HCT116 (cell line): ENCODE measurements at regions not wholly inside any gene's neighbourhood (a gene's known extent, or its start where the extent isn't known, plus 50 kb on each side); places are given as distances from the start of the nearest gene placed in this dataset.

Source experiments
- ATAC-seq: fragments of 200-7000 bp; cut with Tn5 transposase; 2 replicates; pipeline ENCODE4 v1.9.1; 2020; ENCODE audit warnings: mild to moderate bottlenecking, moderate library complexity
- BruUV-seq: library from RNA; stranded (reverse); fragments of 400-500 nt; replicated peaks from 2 replicates; lab custom pipeline; 2021; lab: Mats Ljungman, UMichigan
- CTCF ChIA-PET: fragments of 300-600 bp; sonication (Branson Sonifier 250); formaldehyde crosslinking; loops from one replicate; lab custom pipeline; 2021; ENCODE audit warnings: antibody characterized with exemption; lab: Charles Lee
- POLR2A ChIA-PET: fragments of 300-600, 350-600 bp; sonication (Branson Sonifier 250); formaldehyde crosslinking; loops from one replicate; lab custom pipeline; 2021; ENCODE audit warnings: antibody characterized with exemption; lab: Charles Lee
- RAD21 ChIA-PET, 2 experiments: fragments of 300-600 bp; sonication (Branson Sonifier 250); formaldehyde crosslinking; loops; one replicate each; lab custom pipeline; 2023; ENCODE audit warnings: low total read pairs in 2 of 2; ENCODE audit not compliant: uncharacterized antibody in 2 of 2, unreplicated experiment in 2 of 2, low non-redundant PET in 1 of 2; lab: Charles Lee
- DNase-seq: peaks from one replicate; pipeline ENCODE4 v3.0.0-alpha.2; 2010; ENCODE audit warnings: low read depth, low spot score
- H2AFZ ChIP-seq: fragments of 200-600 bp; shearing (Covaris generic), sonication (generic); 2 replicates; pipeline ENCODE4 v1.6.1; 2017; ENCODE audit warnings: low read depth, mixed run types, mixed read lengths, antibody characterized with exemption, low read length; ENCODE audit not compliant: poor library complexity, severe bottlenecking
- H3K27ac ChIP-seq: 2 replicates; pipeline ENCODE4 v1.5.1; 2012; ENCODE audit warnings: low read depth, low read length
- H3K27me3 ChIP-seq: fragments of 200-600 bp; sonication (generic); 2 replicates; pipeline ENCODE4 v1.6.1; 2016; ENCODE audit warnings: mixed run types, low read length, mixed read lengths; ENCODE audit not compliant: insufficient read depth
- H3K36me3 ChIP-seq, 2 experiments: fragments of 200-500 bp in 1 of 2; fragments of 200-600 bp in 1 of 2; sonication (Bioruptor generic) in 1 of 2; sonication (generic) in 1 of 2; 2 replicates each; pipeline versions ENCODE4 v1.5.1 to v1.6.1; 2014 to 2016; ENCODE audit warnings: low read length in 2 of 2, inconsistent platforms in 1 of 2, mixed read lengths in 1 of 2, mixed run types in 1 of 2; ENCODE audit not compliant: insufficient read depth in 2 of 2, control insufficient read depth in 1 of 2
- H3K4me1 ChIP-seq, 2 experiments: fragments of 200-600 bp in 1 of 2; sonication (generic) in 1 of 2; 2 replicates each; pipeline versions ENCODE4 v1.5.1 to v1.6.1; 2012 to 2017; ENCODE audit warnings: low read length in 2 of 2, inconsistent platforms in 1 of 2, mild to moderate bottlenecking in 1 of 2, mixed read lengths in 1 of 2, mixed run types in 1 of 2, moderate library complexity in 1 of 2; ENCODE audit not compliant: insufficient read depth in 2 of 2, control insufficient read depth in 1 of 2
- H3K4me2 ChIP-seq: fragments of 200-600 bp; sonication (generic); 2 replicates; pipeline ENCODE4 v1.6.1; 2017; ENCODE audit warnings: mixed run types, low read length, mixed read lengths
- H3K4me3 ChIP-seq, 2 experiments: fragments of 200-600 bp in 1 of 2; sonication (generic) in 1 of 2; replicated peaks in 1 of 2; 2 replicates each; pipeline ENCODE4 v1.5.1; 2011 to 2016; ENCODE audit warnings: low read length in 2 of 2, control low read depth in 1 of 2, low read depth in 1 of 2, mild to moderate bottlenecking in 1 of 2, mixed read lengths in 1 of 2, mixed run types in 1 of 2
- H3K79me2 ChIP-seq: fragments of 200-600 bp; sonication (generic); 2 replicates; pipeline ENCODE4 v1.6.1; 2017; ENCODE audit warnings: mild to moderate bottlenecking, mixed run types, low read length, moderate library complexity, mixed read lengths; ENCODE audit not compliant: insufficient read depth
- H3K9ac ChIP-seq: fragments of 200-600 bp; sonication (generic); 2 replicates; pipeline ENCODE4 v1.6.1; 2016; ENCODE audit warnings: low read length, mixed read lengths
- H3K9me2 ChIP-seq: fragments of 200-600 bp; sonication (generic), shearing (Covaris generic); 2 replicates; pipeline ENCODE4 v1.6.1; 2017; ENCODE audit warnings: mixed run types, mild to moderate bottlenecking, moderate library complexity; ENCODE audit not compliant: insufficient read depth
- H3K9me3 ChIP-seq, 2 experiments: fragments of 200-500 bp in 1 of 2; fragments of 200-600 bp in 1 of 2; sonication (Bioruptor generic) in 1 of 2; sonication (generic) in 1 of 2; 2 replicates each; pipeline ENCODE4 v1.6.1; 2014 to 2017; ENCODE audit warnings: low read length in 2 of 2, mixed read lengths in 2 of 2, inconsistent platforms in 1 of 2, low read depth in 1 of 2, mild to moderate bottlenecking in 1 of 2, mixed run types in 1 of 2, moderate library complexity in 1 of 2; ENCODE audit not compliant: control insufficient read depth in 1 of 2, insufficient read depth in 1 of 2
- H4K20me1 ChIP-seq: fragments of 200-600 bp; sonication (generic), shearing (Covaris generic); 2 replicates; pipeline ENCODE4 v1.6.1; 2017; ENCODE audit warnings: mixed run types, mild to moderate bottlenecking, moderate library complexity; ENCODE audit not compliant: insufficient read depth
- CEBPB ChIP-seq: IDR thresholded peaks from 2 replicates; pipeline ENCODE4 v1.6.1; 2012; ENCODE audit warnings: low read depth
- EGR1 ChIP-seq: IDR thresholded peaks from 2 replicates; pipeline ENCODE4 v1.6.1; 2012; ENCODE audit warnings: low read depth
- EZH2phosphoT487 ChIP-seq: fragments of 200-600 bp; IDR thresholded peaks from 2 replicates; pipeline ENCODE4 v1.6.1; 2018; ENCODE audit warnings: antibody characterized with exemption, borderline replicate concordance
- JUND ChIP-seq: IDR thresholded peaks from 2 replicates; pipeline ENCODE4 v1.6.1; 2012
- POLR2A ChIP-seq: IDR thresholded peaks from 2 replicates; pipeline ENCODE4 v1.7.0; 2011; ENCODE audit warnings: borderline replicate concordance; ENCODE audit not compliant: insufficient read depth, insufficient read length; ENCODE audit errors: extremely low read depth
- POLR2AphosphoS5 ChIP-seq: IDR thresholded peaks from 2 replicates; pipeline ENCODE4 v1.6.1; 2011; ENCODE audit warnings: mild to moderate bottlenecking, low read depth, low read length, moderate library complexity
- SIN3A ChIP-seq: IDR thresholded peaks from 2 replicates; pipeline ENCODE4 v1.6.1; 2012; ENCODE audit warnings: low read depth
- SP1 ChIP-seq: IDR thresholded peaks from 2 replicates; pipeline ENCODE4 v1.6.1; 2012; ENCODE audit warnings: low read depth
- SRF ChIP-seq: IDR thresholded peaks from 2 replicates; pipeline ENCODE4 v1.6.1; 2012; ENCODE audit warnings: low read depth
- TCF7L2 ChIP-seq: IDR thresholded peaks from 2 replicates; pipeline ENCODE4 v1.7.0; 2011; ENCODE audit warnings: borderline replicate concordance, inconsistent platforms; ENCODE audit not compliant: insufficient read depth, insufficient read length; ENCODE audit errors: extremely low read depth
- YY1 ChIP-seq: IDR thresholded peaks from 2 replicates; pipeline ENCODE4 v1.6.1; 2011; ENCODE audit warnings: low read length, low read depth, moderate library complexity, mild to moderate bottlenecking; ENCODE audit not compliant: insufficient replicate concordance; ENCODE audit errors: extremely low read depth
- ZFX ChIP-seq: fragments of 450-650 bp; IDR thresholded peaks from 2 replicates; pipeline ENCODE4 v1.6.1; 2017
- ZNF274 ChIP-seq: fragments of 200-500 bp; sonication (Bioruptor generic); IDR thresholded peaks from 2 replicates; pipeline ENCODE4 v1.6.1; 2014; ENCODE audit warnings: mild to moderate bottlenecking, low read depth, low read length, inconsistent platforms
- intact Hi-C: fragments of 100-400 bp; cut with micrococcal nuclease; formaldehyde crosslinking; loops from 2 replicates; pipeline ENCODE4 v1.10.0; 2022
- TF ChIP-seq, protein P1 (sequence below): IDR thresholded peaks from 2 replicates; pipeline ENCODE4 v1.6.1; 2012
- TF ChIP-seq, protein P2 (sequence below): IDR thresholded peaks from 2 replicates; pipeline ENCODE4 v1.6.1; 2012
- TF ChIP-seq, protein P3 (sequence below), 3 experiments: fragments of 200-600 bp in 1 of 3; sonication (generic) in 1 of 3; IDR thresholded peaks in 2 of 3; conservative IDR thresholded peaks in 1 of 3; 2 replicates each; pipeline ENCODE4 v1.5.1; 2012 to 2017; ENCODE audit warnings: low read depth in 2 of 3, low read length in 2 of 3, antibody characterized with exemption in 1 of 3, borderline replicate concordance in 1 of 3, control low read depth in 1 of 3, mild to moderate bottlenecking in 1 of 3, mixed read lengths in 1 of 3, mixed run types in 1 of 3, moderate library complexity in 1 of 3; ENCODE audit not compliant: insufficient read depth in 1 of 3

DNA sequence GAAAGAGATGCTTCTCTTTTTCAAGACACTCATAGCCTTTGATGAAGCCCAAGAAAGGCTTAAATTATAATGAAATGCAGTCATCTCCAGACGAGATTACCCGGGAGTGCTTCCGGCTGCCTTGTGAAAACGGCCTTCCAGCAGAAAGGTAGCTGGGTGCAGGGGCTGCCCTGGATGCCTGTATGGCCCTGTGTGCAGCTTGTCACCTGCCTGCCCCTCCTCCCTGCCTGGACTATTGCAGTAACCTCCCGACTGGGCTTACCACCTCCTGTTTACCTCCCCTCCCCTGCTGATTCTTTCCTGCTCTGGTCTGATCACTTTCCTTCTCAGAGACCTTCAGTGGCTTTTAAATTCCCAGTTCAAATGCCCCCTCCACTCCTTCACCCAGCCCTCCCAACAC, 126.4 kb upstream of the SYT13 start:
- Histone ChIP-seq H3K9me3 (no peaks in the 10 kb centered on the region), H3K79me2 (no peaks in the 10 kb centered on the region), H3K27me3 (peaks cover 43% of the 10 kb centered on the region), H2AFZ (no peak overlapping the region), H3K27ac (no peak overlapping the region), H3K36me3 (no peaks in the 10 kb centered on the region), H3K4me3 (no peak overlapping the region), H3K4me2 (no peak overlapping the region), H3K9ac (no peak overlapping the region), H3K9me2 (no peaks in the 10 kb centered on the region), H4K20me1 (no peaks in the 10 kb centered on the region)
- RAD21 ChIA-PET = no interaction called here
- no TSS peak for BruUV-seq
- POLR2A ChIA-PET = no interaction called here
- ATAC-seq = no peak
- intact Hi-C loops = no loop called here
- TF ChIP-seq SRF (no peak), EGR1 (no peak), EZH2phosphoT487 (no peak)
- TF ChIP-seq, all 23 proteins: peak for 0
- CTCF ChIA-PET = no interaction called here
- no peaks in the 10 kb centered on the region for H3K4me1 ChIP-seq
- DNase-seq = no peak

DNA sequence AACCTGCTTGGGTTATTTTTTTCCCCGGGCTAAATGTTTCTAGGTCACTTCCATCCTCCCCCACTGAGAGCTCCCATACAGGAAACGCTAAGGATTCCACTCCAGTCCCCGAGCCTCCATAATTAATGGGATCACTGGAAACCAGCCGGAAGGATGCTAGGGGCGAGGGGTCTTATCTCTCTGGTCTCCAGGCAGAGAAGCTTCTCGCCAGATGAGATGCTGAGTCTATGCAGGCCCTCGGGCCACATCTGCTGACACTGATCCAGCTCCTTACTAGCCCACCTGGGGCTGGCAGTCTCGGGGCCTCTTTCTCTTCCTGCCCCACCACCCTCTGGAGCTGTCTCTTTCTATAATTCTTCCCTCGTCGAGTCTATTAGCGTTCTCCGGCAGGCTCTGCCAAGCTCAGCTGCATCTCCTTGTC, 125.9 kb upstream of the SYT13 start:
- no TSS peak for BruUV-seq
- TF ChIP-seq ZFX (no peak), POLR2AphosphoS5 (no peak), SP1 (no peak), POLR2A (no peak), JUND (no peak), SIN3A (no peak), EZH2phosphoT487 (no peak), YY1 (no peak), CEBPB (no peak), SRF (no peak), TCF7L2 (no peak), EGR1 (no peak), ZNF274 (no peak)
- TF ChIP-seq, protein P1, sequence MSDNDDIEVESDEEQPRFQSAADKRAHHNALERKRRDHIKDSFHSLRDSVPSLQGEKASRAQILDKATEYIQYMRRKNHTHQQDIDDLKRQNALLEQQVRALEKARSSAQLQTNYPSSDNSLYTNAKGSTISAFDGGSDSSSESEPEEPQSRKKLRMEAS = no peak
- TF ChIP-seq, protein P2, sequence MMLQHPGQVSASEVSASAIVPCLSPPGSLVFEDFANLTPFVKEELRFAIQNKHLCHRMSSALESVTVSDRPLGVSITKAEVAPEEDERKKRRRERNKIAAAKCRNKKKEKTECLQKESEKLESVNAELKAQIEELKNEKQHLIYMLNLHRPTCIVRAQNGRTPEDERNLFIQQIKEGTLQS = no peak
- TF ChIP-seq, protein P3, sequence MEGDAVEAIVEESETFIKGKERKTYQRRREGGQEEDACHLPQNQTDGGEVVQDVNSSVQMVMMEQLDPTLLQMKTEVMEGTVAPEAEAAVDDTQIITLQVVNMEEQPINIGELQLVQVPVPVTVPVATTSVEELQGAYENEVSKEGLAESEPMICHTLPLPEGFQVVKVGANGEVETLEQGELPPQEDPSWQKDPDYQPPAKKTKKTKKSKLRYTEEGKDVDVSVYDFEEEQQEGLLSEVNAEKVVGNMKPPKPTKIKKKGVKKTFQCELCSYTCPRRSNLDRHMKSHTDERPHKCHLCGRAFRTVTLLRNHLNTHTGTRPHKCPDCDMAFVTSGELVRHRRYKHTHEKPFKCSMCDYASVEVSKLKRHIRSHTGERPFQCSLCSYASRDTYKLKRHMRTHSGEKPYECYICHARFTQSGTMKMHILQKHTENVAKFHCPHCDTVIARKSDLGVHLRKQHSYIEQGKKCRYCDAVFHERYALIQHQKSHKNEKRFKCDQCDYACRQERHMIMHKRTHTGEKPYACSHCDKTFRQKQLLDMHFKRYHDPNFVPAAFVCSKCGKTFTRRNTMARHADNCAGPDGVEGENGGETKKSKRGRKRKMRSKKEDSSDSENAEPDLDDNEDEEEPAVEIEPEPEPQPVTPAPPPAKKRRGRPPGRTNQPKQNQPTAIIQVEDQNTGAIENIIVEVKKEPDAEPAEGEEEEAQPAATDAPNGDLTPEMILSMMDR (IDR thresholded peaks at IDR 0.05 in 2 of 3, conservative IDR thresholded peaks at IDR 0.05 in 1 of 3; ENCODE audit: borderline replicate concordance in 1 of 3, insufficient read depth in 1 of 3, low read depth in 2 of 3, low read length in 2 of 3) = no peak
- no peak overlapping the region for H3K4me2 ChIP-seq
- no peaks in the 10 kb centered on the region for H3K9me2 ChIP-seq
- ChIA-PET CTCF (no interaction called here), RAD21 (no interaction called here), POLR2A (no interaction called here)
- H4K20me1 ChIP-seq = no peaks in the 10 kb centered on the region
- intact Hi-C loops = no loop called here
- H3K4me3 ChIP-seq = no peak overlapping the region
- no peak overlapping the region for H2AFZ ChIP-seq
- no peaks in the 10 kb centered on the region for H3K9me3 ChIP-seq
- no peak overlapping the region for H3K27ac ChIP-seq
- H3K36me3 ChIP-seq = no peaks in the 10 kb centered on the region
- peaks cover 48% of the 10 kb centered on the region for H3K27me3 ChIP-seq
- no peaks in the 10 kb centered on the region for H3K79me2 ChIP-seq
- H3K9ac ChIP-seq = no peak overlapping the region
- DNase-seq (no peak), ATAC-seq (no peak)
- no peaks in the 10 kb centered on the region for H3K4me1 ChIP-seq
